GM23338 (cell line): ENCODE measurements at regions not wholly inside any gene's neighbourhood (a gene's known extent, or its start where the extent isn't known, plus 50 kb on each side); places are given as distances from the start of the nearest gene placed in this dataset.
A peak's percentile ranks its signal among the peaks of the same experiment; 100 is the strongest.

Source experiments
- ATAC-seq: fragments of 200-7000 bp; cut with Tn5 transposase; 3 replicates; pipeline ENCODE4 v1.9.1; 2020
- DNase-seq: peaks from one replicate; pipeline ENCODE4 v3.0.0-alpha.2; 2015; ENCODE audit warnings: low spot score
- H2AFZ ChIP-seq: fragments of 200-600 bp; sonication (generic); 2 replicates; pipeline ENCODE4 v1.8.0; 2016; ENCODE audit warnings: antibody characterized with exemption, mild to moderate bottlenecking, moderate library complexity
- H3F3A ChIP-seq: fragments of 200-600 bp; sonication (generic); replicated peaks from 2 replicates; pipeline ENCODE4 v1.8.0; 2017; ENCODE audit warnings: antibody characterized with exemption, mixed run types, low read depth
- H3K27ac ChIP-seq: fragments of 200-600 bp; sonication (generic); 2 replicates; pipeline ENCODE4 v1.6.1; 2016; ENCODE audit warnings: low read depth
- H3K27me3 ChIP-seq: fragments of 200-600 bp; sonication (generic); 2 replicates; pipeline ENCODE4 v1.8.0; 2016; ENCODE audit warnings: mild to moderate bottlenecking, mixed run types, moderate library complexity; ENCODE audit not compliant: insufficient read depth
- H3K36me3 ChIP-seq: fragments of 200-600 bp; sonication (generic); 2 replicates; pipeline ENCODE4 v1.8.0; 2016; ENCODE audit warnings: mild to moderate bottlenecking; ENCODE audit not compliant: insufficient read depth
- H3K4me1 ChIP-seq: fragments of 200-600 bp; sonication (generic); 2 replicates; pipeline ENCODE4 v1.8.0; 2016; ENCODE audit warnings: mild to moderate bottlenecking, moderate library complexity; ENCODE audit not compliant: insufficient read depth
- H3K4me2 ChIP-seq: fragments of 200-600 bp; sonication (generic); 2 replicates; pipeline ENCODE4 v1.7.1; 2017; ENCODE audit warnings: mixed run types
- H3K4me3 ChIP-seq: fragments of 200-600 bp; sonication (generic); 2 replicates; pipeline ENCODE4 v1.6.1; 2016; ENCODE audit warnings: mixed run types
- H3K79me2 ChIP-seq: fragments of 200-600 bp; sonication (generic); replicated peaks from 2 replicates; pipeline ENCODE4 v1.8.0; 2017; ENCODE audit warnings: mild to moderate bottlenecking; ENCODE audit not compliant: insufficient read depth
- H3K9me2 ChIP-seq: fragments of 200-600 bp; sonication (generic); 2 replicates; pipeline ENCODE4 v1.8.0; 2017; ENCODE audit not compliant: insufficient read depth
- H4K20me1 ChIP-seq: fragments of 200-600 bp; sonication (generic); replicated peaks from 2 replicates; pipeline ENCODE4 v1.8.0; 2017; ENCODE audit warnings: mild to moderate bottlenecking; ENCODE audit not compliant: insufficient read depth
- H3K27ac Mint-ChIP-seq: 2 replicates; pipeline ENCODE4 v1.8.0; 2020; ENCODE audit warnings: inconsistent platforms, mild to moderate bottlenecking, moderate library complexity, mixed read lengths
- H3K27me3 Mint-ChIP-seq: 3 replicates; pipeline ENCODE4 v1.8.0; 2022; ENCODE audit warnings: low read depth, mild to moderate bottlenecking, moderate library complexity, mixed read lengths, inconsistent platforms; ENCODE audit not compliant: insufficient read depth, poor library complexity
- H3K36me3 Mint-ChIP-seq: 3 replicates; pipeline ENCODE4 v1.8.0; 2021; ENCODE audit warnings: low read depth, mild to moderate bottlenecking, inconsistent platforms, moderate library complexity, mixed read lengths
- H3K4me1 Mint-ChIP-seq: 3 replicates; pipeline ENCODE4 v1.8.0; 2020; ENCODE audit warnings: mild to moderate bottlenecking, inconsistent platforms, mixed read lengths
- H3K4me3 Mint-ChIP-seq: 3 replicates; pipeline ENCODE4 v1.8.0; 2021; ENCODE audit warnings: moderate library complexity, mild to moderate bottlenecking, inconsistent platforms, mixed read lengths
- H3K9me3 Mint-ChIP-seq: 3 replicates; pipeline ENCODE4 v1.8.0; 2020; ENCODE audit warnings: moderate library complexity, mild to moderate bottlenecking, inconsistent platforms, mixed read lengths
- CREB1 ChIP-seq: fragments of 250-450 bp; sonication (Bioruptor Pico); IDR thresholded peaks from 2 replicates; pipeline ENCODE4 v1.5.0; 2020; ENCODE audit warnings: low read depth, mild to moderate bottlenecking, moderate library complexity
- CTCF ChIP-seq, 2 experiments: fragments of 200-600 bp in 1 of 2; sonication (generic) in 1 of 2; conservative IDR thresholded peaks; 2 replicates each; pipeline versions ENCODE4 v1.5.1 to v1.6.1; 2016 to 2017; ENCODE audit warnings: antibody characterized with exemption in 2 of 2, low read depth in 2 of 2, mild to moderate bottlenecking in 2 of 2, moderate library complexity in 1 of 2
- ETS1 ChIP-seq: IDR thresholded peaks from 2 replicates; pipeline ENCODE4 v1.6.1; 2016; ENCODE audit warnings: antibody characterized with exemption
- EZH2 ChIP-seq: fragments of 200-600 bp; sonication (generic); IDR thresholded peaks from one replicate; pipeline ENCODE4 v1.8.0; 2017; ENCODE audit warnings: antibody characterized with exemption, mild to moderate bottlenecking, low read depth; ENCODE audit not compliant: unreplicated experiment
- EZH2phosphoT487 ChIP-seq: fragments of 200-600 bp; sonication (generic); IDR thresholded peaks from one replicate; pipeline ENCODE4 v1.8.1; 2018; ENCODE audit warnings: antibody characterized with exemption; ENCODE audit not compliant: unreplicated experiment
- JUNB ChIP-seq: IDR thresholded peaks from one replicate; pipeline ENCODE4 v1.6.1; 2016; ENCODE audit warnings: antibody characterized with exemption; ENCODE audit not compliant: unreplicated experiment
- NANOG ChIP-seq: IDR thresholded peaks from 2 replicates; pipeline ENCODE4 v1.6.1; 2016; ENCODE audit warnings: antibody characterized with exemption, borderline replicate concordance
- POLR2AphosphoS5 ChIP-seq: IDR thresholded peaks from 2 replicates; pipeline ENCODE4 v1.6.1; 2016; ENCODE audit warnings: antibody characterized with exemption, low read depth
- REST ChIP-seq: IDR thresholded peaks from one replicate; pipeline ENCODE4 v1.6.1; 2018; ENCODE audit warnings: antibody characterized with exemption; ENCODE audit not compliant: unreplicated experiment
- STAT1 ChIP-seq: IDR thresholded peaks from one replicate; pipeline ENCODE4 v1.6.1; 2016; ENCODE audit warnings: antibody characterized with exemption; ENCODE audit not compliant: unreplicated experiment
- ZNF114 ChIP-seq: fragments of 250-450 bp; sonication (Bioruptor Pico); IDR thresholded peaks from 2 replicates; pipeline ENCODE4 v1.5.0; 2020; ENCODE audit warnings: mild to moderate bottlenecking, moderate library complexity
- ZNF331 ChIP-seq: fragments of 250-450 bp; sonication (Bioruptor Pico); IDR thresholded peaks from 2 replicates; pipeline ENCODE4 v1.5.0; 2020; ENCODE audit warnings: low read depth, mild to moderate bottlenecking, moderate library complexity
- ZNF462 ChIP-seq: fragments of 250-450 bp; sonication (Bioruptor Pico); IDR thresholded peaks from 2 replicates; pipeline ENCODE4 v1.5.0; 2020; ENCODE audit warnings: mild to moderate bottlenecking, moderate library complexity

GRCh38 chr18:56541793-56542192 is 96.6 kb downstream of the TXNL1 start:
- peaks cover 5% of the 10 kb centered on the region; the same call in 1 of the 3 replicates for H3K4me1 Mint-ChIP-seq
- Histone ChIP-seq H3F3A (no peaks in the 10 kb centered on the region), H3K27me3 (no peaks in the 10 kb centered on the region), H3K4me2 (peak overlapping the region; percentile 15; the same call in 1 of the 2 replicates), H3K4me1 (peaks cover 6% of the 10 kb centered on the region; the same call in 1 of the 2 replicates), H3K9me2 (no peaks in the 10 kb centered on the region), H4K20me1 (no peaks in the 10 kb centered on the region), H3K27ac (no peak overlapping the region), H3K36me3 (no peaks in the 10 kb centered on the region), H3K4me3 (no peak overlapping the region), H3K79me2 (no peaks in the 10 kb centered on the region), H2AFZ (peak overlapping the region; percentile 84)
- TF ChIP-seq CTCF (conservative IDR thresholded peaks at IDR 0.05; ENCODE audit: low read depth in 2 of 2) = no peak
- no peak for TF ChIP-seq NANOG
- TF ChIP-seq ETS1 = no peak
- TF ChIP-seq CREB1 (CRISPR knock-in tag) = no peak
- TF ChIP-seq JUNB = no peak
- TF ChIP-seq REST = no peak
- no peak for TF ChIP-seq POLR2AphosphoS5
- no peak for TF ChIP-seq ZNF462 (CRISPR knock-in tag)
- no peak for TF ChIP-seq ZNF114
- TF ChIP-seq ZNF331 = no peak
- TF ChIP-seq EZH2 = no peak
- TF ChIP-seq STAT1 = no peak
- TF ChIP-seq EZH2phosphoT487 = no peak
- peaks cover 3% of the 10 kb centered on the region for H3K27me3 Mint-ChIP-seq
- peak; percentile 9 for DNase-seq
- H3K9me3 Mint-ChIP-seq = no peaks in the 10 kb centered on the region
- ATAC-seq = no peak; the same call in 2 of the 3 replicates
- H3K36me3 Mint-ChIP-seq = no peaks in the 10 kb centered on the region
- H3K27ac Mint-ChIP-seq = no peak overlapping the region
- no peak overlapping the region for H3K4me3 Mint-ChIP-seq
